ENCODE measurements at regions not wholly inside any gene's neighbourhood (a gene's known extent, or its start where the extent isn't known, plus 50 kb on each side); places are given as distances from the start of the nearest gene placed in this dataset.

DNA sequence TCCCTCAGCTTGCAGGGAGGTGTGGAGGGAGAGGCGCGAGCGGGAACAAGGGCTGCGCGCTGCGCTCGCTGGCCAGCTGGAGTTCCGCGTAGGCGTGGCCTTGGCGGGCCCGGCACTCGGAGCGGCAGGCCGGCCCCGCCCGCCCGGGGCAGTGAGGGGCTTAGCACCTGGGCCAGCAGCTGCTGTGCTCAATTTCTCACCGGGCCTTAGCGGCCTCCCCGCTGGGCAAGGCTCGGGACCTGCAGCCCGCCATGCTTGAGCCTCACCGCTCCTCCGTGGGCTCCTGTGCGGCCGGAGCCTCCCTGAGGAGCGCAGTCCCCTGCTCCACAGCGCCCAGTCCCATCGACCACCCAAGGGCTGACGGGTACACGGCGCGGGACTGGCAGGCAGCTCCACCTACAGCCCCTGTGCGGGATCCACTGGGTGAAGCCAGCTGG lies 1516.4 kb downstream of the EFNA5 start:
- TF ChIP-seq, protein P1, sequence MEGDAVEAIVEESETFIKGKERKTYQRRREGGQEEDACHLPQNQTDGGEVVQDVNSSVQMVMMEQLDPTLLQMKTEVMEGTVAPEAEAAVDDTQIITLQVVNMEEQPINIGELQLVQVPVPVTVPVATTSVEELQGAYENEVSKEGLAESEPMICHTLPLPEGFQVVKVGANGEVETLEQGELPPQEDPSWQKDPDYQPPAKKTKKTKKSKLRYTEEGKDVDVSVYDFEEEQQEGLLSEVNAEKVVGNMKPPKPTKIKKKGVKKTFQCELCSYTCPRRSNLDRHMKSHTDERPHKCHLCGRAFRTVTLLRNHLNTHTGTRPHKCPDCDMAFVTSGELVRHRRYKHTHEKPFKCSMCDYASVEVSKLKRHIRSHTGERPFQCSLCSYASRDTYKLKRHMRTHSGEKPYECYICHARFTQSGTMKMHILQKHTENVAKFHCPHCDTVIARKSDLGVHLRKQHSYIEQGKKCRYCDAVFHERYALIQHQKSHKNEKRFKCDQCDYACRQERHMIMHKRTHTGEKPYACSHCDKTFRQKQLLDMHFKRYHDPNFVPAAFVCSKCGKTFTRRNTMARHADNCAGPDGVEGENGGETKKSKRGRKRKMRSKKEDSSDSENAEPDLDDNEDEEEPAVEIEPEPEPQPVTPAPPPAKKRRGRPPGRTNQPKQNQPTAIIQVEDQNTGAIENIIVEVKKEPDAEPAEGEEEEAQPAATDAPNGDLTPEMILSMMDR (conservative IDR thresholded peaks at IDR 0.05): no peak
- H3K27ac ChIP-seq: no peak overlapping the region

DNA sequence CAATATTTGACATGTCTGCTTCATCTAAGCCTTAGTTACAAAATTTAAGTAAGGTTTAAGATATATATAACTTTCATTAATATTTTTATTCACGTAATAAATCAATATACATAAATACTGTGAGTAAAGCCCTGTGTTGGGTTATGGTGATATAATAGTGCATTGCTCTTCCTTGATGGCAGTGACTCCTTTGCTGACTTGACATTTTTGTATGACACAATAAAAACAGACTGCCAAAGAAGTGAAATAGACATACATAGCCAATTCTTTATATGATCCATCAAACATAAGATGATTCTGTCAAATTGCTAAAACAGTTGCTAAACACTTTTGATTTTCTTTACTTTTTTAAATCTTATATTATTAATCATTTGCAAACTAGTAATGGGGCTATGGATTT lies 1518.2 kb downstream of the EFNA5 start:
- no peak overlapping the region for H3K27ac ChIP-seq
- no peak for TF ChIP-seq ZFX (IDR thresholded peaks at IDR 0.05)
- TF ChIP-seq, protein P1 (conservative IDR thresholded peaks at IDR 0.05): no peak

DNA sequence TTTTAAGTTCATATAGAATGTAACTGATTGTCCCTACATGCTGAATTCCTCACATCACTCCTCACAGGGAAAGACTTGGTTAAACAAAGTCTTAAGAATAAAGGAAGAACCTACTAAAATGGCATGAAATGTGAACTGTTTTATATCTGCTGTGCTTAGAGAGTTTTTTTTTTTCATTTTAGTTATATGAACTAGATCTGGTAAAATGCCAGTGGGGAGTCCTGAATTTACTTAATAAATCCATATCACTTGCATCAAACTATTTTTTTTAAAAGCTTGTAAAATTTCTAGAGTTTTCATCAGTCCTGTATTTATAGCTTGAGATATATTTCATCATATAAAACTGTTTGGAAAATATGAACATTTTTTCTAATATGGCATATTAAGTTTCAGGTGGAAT lies 1528.6 kb downstream of the EFNA5 start:
- no peak for TF ChIP-seq ZFX (IDR thresholded peaks at IDR 0.05)
- TF ChIP-seq, protein P1 (conservative IDR thresholded peaks at IDR 0.05): no peak
- H3K27ac ChIP-seq: no peak overlapping the region

DNA sequence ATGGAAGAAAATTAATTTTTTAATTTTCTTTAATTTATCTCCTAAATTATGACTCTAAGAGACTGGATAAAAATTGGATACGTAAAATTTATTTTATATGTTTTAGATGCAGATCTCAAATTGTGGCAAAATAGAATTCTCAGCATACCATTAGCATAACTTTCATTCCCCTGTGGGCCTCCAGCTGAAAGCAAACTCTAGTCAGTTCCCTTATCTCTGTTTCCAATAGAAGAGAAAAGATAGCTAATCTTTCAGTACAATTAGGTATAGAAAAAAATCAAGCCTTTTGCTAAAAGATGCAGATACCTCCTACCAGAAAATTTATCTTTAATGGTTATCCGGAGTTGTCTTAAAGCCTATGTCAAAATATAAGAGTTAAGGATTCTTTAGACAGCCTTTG lies 1530.6 kb downstream of the EFNA5 start:
- TF ChIP-seq, protein P1 (conservative IDR thresholded peaks at IDR 0.05): no peak
- TF ChIP-seq ZFX (IDR thresholded peaks at IDR 0.05): no peak
- H3K27ac ChIP-seq: no peak overlapping the region

DNA sequence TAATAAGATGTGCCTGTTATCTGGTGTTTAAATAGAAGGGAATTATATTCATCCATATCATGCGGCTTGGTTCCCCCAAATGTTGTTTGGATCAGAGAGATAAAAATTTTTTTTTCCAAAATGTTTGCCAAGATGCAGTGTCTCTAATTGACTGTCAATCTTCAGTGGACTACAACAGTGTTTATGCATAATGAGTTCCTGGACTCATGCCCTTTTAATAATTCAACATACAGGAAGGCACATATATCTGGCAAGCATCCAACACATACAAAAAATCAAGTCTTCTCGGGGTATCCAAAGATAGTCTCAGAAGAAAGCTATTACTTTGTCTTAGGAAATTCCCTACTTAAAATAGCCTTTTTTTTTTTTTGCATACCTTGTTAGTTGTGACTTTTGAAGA lies 1534.7 kb downstream of the EFNA5 start:
- TF ChIP-seq ZFX (IDR thresholded peaks at IDR 0.05): no peak
- TF ChIP-seq, protein P1 (conservative IDR thresholded peaks at IDR 0.05): no peak
- no peak overlapping the region for H3K27ac ChIP-seq

DNA sequence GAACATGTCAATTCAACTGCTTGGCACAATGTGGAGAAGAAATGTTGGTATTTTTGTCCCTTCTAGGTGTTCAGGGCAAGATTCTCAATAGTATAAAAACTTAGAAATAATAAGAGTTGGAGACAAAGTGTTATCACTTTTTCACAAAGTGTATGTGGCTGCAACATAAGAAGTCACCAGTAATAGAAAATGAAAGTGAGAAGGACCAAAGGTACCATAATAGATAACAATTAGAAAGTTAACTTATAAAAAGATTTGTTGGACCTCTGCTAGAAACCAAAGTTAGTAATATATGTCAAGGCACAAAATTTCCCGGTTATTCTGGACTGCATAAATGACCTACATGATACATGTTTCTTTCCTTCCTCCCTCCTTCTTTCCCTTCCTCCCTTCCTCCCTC lies 1535.3 kb downstream of the EFNA5 start:
- TF ChIP-seq, protein P1 (conservative IDR thresholded peaks at IDR 0.05): no peak
- no peak for TF ChIP-seq ZFX (IDR thresholded peaks at IDR 0.05)

DNA sequence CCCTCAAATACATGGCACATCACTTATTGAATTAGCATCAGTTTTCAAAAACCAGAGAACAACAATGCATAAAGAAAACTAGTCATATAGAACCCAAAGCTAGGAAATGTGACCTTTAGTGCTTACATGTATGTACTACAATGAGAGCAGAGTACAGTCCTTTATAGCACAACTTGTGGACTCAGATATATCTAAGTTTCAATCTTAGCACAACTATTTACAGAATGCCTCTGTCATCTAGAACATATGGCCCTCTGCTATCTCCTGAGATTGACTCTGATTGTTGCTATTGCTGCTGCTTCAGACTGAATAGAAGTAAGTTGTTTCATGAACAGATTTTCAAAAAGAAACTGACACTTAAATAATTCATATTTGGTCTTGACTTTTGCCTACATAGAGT lies 1536.2 kb downstream of the EFNA5 start:
- TF ChIP-seq ZFX (IDR thresholded peaks at IDR 0.05): no peak
- TF ChIP-seq, protein P1 (conservative IDR thresholded peaks at IDR 0.05): no peak
- no peak overlapping the region for H3K27ac ChIP-seq

More for the DNA sequence above, 1535.3 kb downstream of the EFNA5 start:
- no peak overlapping the region for H3K27ac ChIP-seq
